NCI-H526 treated with DMSO at 0.1 percent for 48 hours (cell line): ENCODE measurements at regions not wholly inside any gene's neighbourhood (a gene's known extent, or its start where the extent isn't known, plus 50 kb on each side); places are given as distances from the start of the nearest gene placed in this dataset.

Experiments used
- DNase-seq: peaks from one replicate; lab custom pipeline; 2025; lab: John Stamatoyannopoulos, UW

- no peak for DNase-seq
Observed at GRCh38 chr9:13716601-13717321, 437.3 kb upstream of the MPDZ start.

GRCh38 chr9:13716090-13716489, 436.6 kb upstream of the MPDZ start:
- no peak for DNase-seq

- DNase-seq, result no peak
Observed at GRCh38 chr9:13715430-13715829, 435.9 kb upstream of the MPDZ start.

- no peak for DNase-seq
Observed at GRCh38 chr9:13707612-13708576, 428.4 kb upstream of the MPDZ start.

GRCh38 chr9:13705918-13706317, 426.4 kb upstream of the MPDZ start:
- DNase-seq, result no peak

GRCh38 chr9:13705373-13705772, 425.9 kb upstream of the MPDZ start:
- no peak for DNase-seq

- DNase-seq, result no peak
Observed at GRCh38 chr9:13690595-13690994, 411.1 kb upstream of the MPDZ start.

- DNase-seq, result no peak
Observed at GRCh38 chr9:13689925-13690324, 410.4 kb upstream of the MPDZ start.

GRCh38 chr9:13688990-13689600, 409.6 kb upstream of the MPDZ start:
- DNase-seq, result no peak

GRCh38 chr9:13688223-13688989, 408.9 kb upstream of the MPDZ start:
- DNase-seq, result no peak

- no peak for DNase-seq
Observed at GRCh38 chr9:13684656-13685055, 405.2 kb upstream of the MPDZ start.

GRCh38 chr9:13677801-13678200, 398.3 kb upstream of the MPDZ start:
- DNase-seq, result no peak

GRCh38 chr9:13675638-13676000, 396.1 kb upstream of the MPDZ start:
- no peak for DNase-seq

- no peak for DNase-seq
Observed at GRCh38 chr9:13674926-13675637, 395.6 kb upstream of the MPDZ start.

GRCh38 chr9:13673348-13673747, 393.9 kb upstream of the MPDZ start:
- DNase-seq, result no peak

- no peak for DNase-seq
Observed at GRCh38 chr9:13665418-13666066, 386.1 kb upstream of the MPDZ start.

GRCh38 chr9:13661014-13661413, 381.5 kb upstream of the MPDZ start:
- DNase-seq, result no peak

- no peak for DNase-seq
Observed at GRCh38 chr9:13651969-13652663, 372.6 kb upstream of the MPDZ start.

GRCh38 chr9:13651526-13651925, 372.0 kb upstream of the MPDZ start:
- DNase-seq, result no peak

- DNase-seq, result no peak
Observed at GRCh38 chr9:13648676-13649075, 369.2 kb upstream of the MPDZ start.
